SU-DHL-6 (cell line): ENCODE measurements at regions not wholly inside any gene's neighbourhood (a gene's known extent, or its start where the extent isn't known, plus 50 kb on each side); places are given as distances from the start of the nearest gene placed in this dataset.

Source experiments
- H2AFZ ChIP-seq: fragments of 200-600 bp; sonication (generic); 2 replicates; pipeline ENCODE4 v1.6.1; 2014; ENCODE audit warnings: low read depth, mild to moderate bottlenecking, moderate library complexity, mixed read lengths, antibody characterized with exemption, low read length; ENCODE audit not compliant: severe bottlenecking
- H3F3A ChIP-seq: fragments of 200-600 bp; shearing (Covaris generic); 2 replicates; pipeline ENCODE4 v1.6.0; 2016; ENCODE audit warnings: antibody characterized with exemption, mild to moderate bottlenecking; ENCODE audit not compliant: insufficient read depth
- H3K27ac ChIP-seq: fragments of 200-600 bp; sonication (generic); 2 replicates; pipeline ENCODE4 v1.5.1; 2016; ENCODE audit warnings: low read depth, mild to moderate bottlenecking, low read length, moderate library complexity, mixed read lengths
- H3K27me3 ChIP-seq: fragments of 200-600 bp; sonication (generic), shearing (Covaris generic); 2 replicates; pipeline ENCODE4 v1.6.0; 2014; ENCODE audit warnings: mild to moderate bottlenecking, low read length
- H3K36me3 ChIP-seq: fragments of 200-600 bp; sonication (generic); 2 replicates; pipeline ENCODE4 v1.6.1; 2014; ENCODE audit warnings: mild to moderate bottlenecking, low read length, mixed read lengths
- H3K4me2 ChIP-seq: fragments of 300-600, 200-600 bp; shearing (Covaris generic), sonication (generic); 2 replicates; pipeline ENCODE4 v1.6.0; 2014; ENCODE audit warnings: low read length, low read depth, mild to moderate bottlenecking; ENCODE audit not compliant: poor library complexity, severe bottlenecking
- H3K4me3 ChIP-seq: fragments of 200-600 bp; sonication (generic); 2 replicates; pipeline ENCODE4 v1.5.1; 2014; ENCODE audit warnings: antibody characterized with exemption, low read length, mild to moderate bottlenecking, mixed read lengths; ENCODE audit not compliant: insufficient read depth, poor library complexity, severe bottlenecking
- H3K79me2 ChIP-seq: fragments of 200-600 bp; sonication (generic); 2 replicates; pipeline ENCODE4 v1.6.1; 2014; ENCODE audit warnings: mild to moderate bottlenecking, low read length, moderate library complexity; ENCODE audit not compliant: insufficient read depth
- H3K9ac ChIP-seq: fragments of 200-600 bp; sonication (generic); 2 replicates; pipeline ENCODE4 v1.7.0; 2014; ENCODE audit warnings: mild to moderate bottlenecking, low read length
- H3K9me2 ChIP-seq: fragments of 200-600 bp; sonication (generic); replicated peaks from 2 replicates; pipeline ENCODE4 v1.6.1; 2014; ENCODE audit warnings: low read length; ENCODE audit not compliant: insufficient read depth
- H3K9me3 ChIP-seq: fragments of 200-600 bp; sonication (generic); 2 replicates; pipeline ENCODE4 v1.6.1; 2014; ENCODE audit warnings: low read length, mixed read lengths; ENCODE audit not compliant: insufficient read depth
- H4K20me1 ChIP-seq: fragments of 200-600 bp; sonication (generic); 2 replicates; pipeline ENCODE4 v1.6.1; 2014; ENCODE audit warnings: low read depth, mild to moderate bottlenecking, antibody characterized with exemption, low read length, moderate library complexity, mixed read lengths
- CTCF ChIP-seq: fragments of 200-600 bp; sonication (generic); IDR thresholded peaks from one replicate; pipeline ENCODE4 v1.5.1; 2017; ENCODE audit warnings: antibody characterized with exemption, mild to moderate bottlenecking, low read length, moderate library complexity; ENCODE audit not compliant: insufficient read depth, poor library complexity, severe bottlenecking
- EZH2phosphoT487 ChIP-seq: fragments of 200-600 bp; sonication (generic), shearing (Covaris generic); conservative IDR thresholded peaks from 2 replicates; pipeline ENCODE4 v1.6.1; 2018; ENCODE audit warnings: mild to moderate bottlenecking, antibody characterized with exemption, low read length, moderate library complexity, mixed read lengths

GRCh38 chr22:25437414-25438160 is 126.9 kb upstream of the GRK3 start:
- no peaks in the 10 kb centered on the region for H3K9me2 ChIP-seq
- 0 out of 2 replicates have a peak, but pooled peaks cover 3% of the 10 kb centered on the region for H3K36me3 ChIP-seq
- TF ChIP-seq EZH2phosphoT487 (no peak), CTCF (no peak)
- no peaks in the 10 kb centered on the region for H3K9me3 ChIP-seq
- no peaks in the 10 kb centered on the region for H3K27me3 ChIP-seq
- H3K27ac ChIP-seq, result no peak overlapping the region
- no peaks in the 10 kb centered on the region for H3K79me2 ChIP-seq
- no peak overlapping the region for H3K9ac ChIP-seq
- H3K4me2 ChIP-seq, result no peak overlapping the region
- H3F3A ChIP-seq, result no peaks in the 10 kb centered on the region
- no peak overlapping the region for H3K4me3 ChIP-seq
- H4K20me1 ChIP-seq, result no peaks in the 10 kb centered on the region
- no peak overlapping the region for H2AFZ ChIP-seq

- Histone ChIP-seq H4K20me1 (no peaks in the 10 kb centered on the region; the same call in 1 of the 2 replicates), H3K9me2 (no peaks in the 10 kb centered on the region), H3K9ac (peak overlapping the region; percentile 92), H2AFZ (peak overlapping the region; percentile 80), H3K36me3 (no peaks in the 10 kb centered on the region), H3K27ac (peak overlapping the region; percentile 12; the same call in 1 of the 2 replicates), H3K4me2 (peak overlapping the region; percentile 86), H3F3A (peaks cover 9% of the 10 kb centered on the region), H3K79me2 (peaks cover 51% of the 10 kb centered on the region), H3K27me3 (no peaks in the 10 kb centered on the region), H3K4me3 (peak overlapping the region; percentile 98), H3K9me3 (no peaks in the 10 kb centered on the region)
- TF ChIP-seq EZH2phosphoT487 (no peak), CTCF (no peak)
Measured at GRCh38 chr22:25447067-25447685, 117.3 kb upstream of the GRK3 start.

- peak overlapping the region; percentile 49 for H3K27ac ChIP-seq
- peak overlapping the region; percentile 98 for H3K4me3 ChIP-seq
- H3K9me2 ChIP-seq, result no peaks in the 10 kb centered on the region
- H3K27me3 ChIP-seq, result no peaks in the 10 kb centered on the region
- peak overlapping the region; percentile 86 for H3K4me2 ChIP-seq
- no peaks in the 10 kb centered on the region for H3K9me3 ChIP-seq
- TF ChIP-seq CTCF (peak; percentile 85), EZH2phosphoT487 (no peak)
- peak overlapping the region; percentile 88 for H2AFZ ChIP-seq
- no peaks in the 10 kb centered on the region for H3K36me3 ChIP-seq
- no peaks in the 10 kb centered on the region; the same call in 1 of the 2 replicates for H4K20me1 ChIP-seq
- H3K79me2 ChIP-seq, result peaks cover 58% of the 10 kb centered on the region
- H3K9ac ChIP-seq, result peak overlapping the region; percentile 92
- peaks cover 9% of the 10 kb centered on the region for H3F3A ChIP-seq
Measured at GRCh38 chr22:25447686-25448434, 116.6 kb upstream of the GRK3 start.
